ENCODE measurements at regions not wholly inside any gene's neighbourhood (a gene's known extent, or its start where the extent isn't known, plus 50 kb on each side); places are given as distances from the start of the nearest gene placed in this dataset.

DNA sequence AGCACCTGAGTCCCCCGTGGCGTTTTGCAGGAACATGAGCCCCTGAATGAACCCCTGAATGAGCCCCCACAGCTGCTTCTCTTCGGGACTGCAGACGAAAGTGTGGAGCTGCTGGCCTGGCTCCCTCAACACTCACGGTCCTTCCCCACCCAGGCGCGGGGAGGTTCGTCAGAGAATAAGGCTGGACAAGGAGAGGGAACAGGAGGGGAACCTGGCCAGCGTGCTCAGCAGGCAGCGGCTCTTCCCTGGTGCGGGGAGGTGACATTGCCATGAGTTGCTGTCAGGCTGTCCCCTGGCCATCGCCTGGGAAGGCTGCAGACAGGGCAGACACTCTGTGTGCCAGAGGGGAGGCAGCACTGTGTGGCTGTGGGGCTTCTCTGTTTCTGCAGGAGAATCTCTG lies 80.9 kb upstream of the SHH start:
- DNase-seq (ENCODE audit: low spot score) = no peak

DNA sequence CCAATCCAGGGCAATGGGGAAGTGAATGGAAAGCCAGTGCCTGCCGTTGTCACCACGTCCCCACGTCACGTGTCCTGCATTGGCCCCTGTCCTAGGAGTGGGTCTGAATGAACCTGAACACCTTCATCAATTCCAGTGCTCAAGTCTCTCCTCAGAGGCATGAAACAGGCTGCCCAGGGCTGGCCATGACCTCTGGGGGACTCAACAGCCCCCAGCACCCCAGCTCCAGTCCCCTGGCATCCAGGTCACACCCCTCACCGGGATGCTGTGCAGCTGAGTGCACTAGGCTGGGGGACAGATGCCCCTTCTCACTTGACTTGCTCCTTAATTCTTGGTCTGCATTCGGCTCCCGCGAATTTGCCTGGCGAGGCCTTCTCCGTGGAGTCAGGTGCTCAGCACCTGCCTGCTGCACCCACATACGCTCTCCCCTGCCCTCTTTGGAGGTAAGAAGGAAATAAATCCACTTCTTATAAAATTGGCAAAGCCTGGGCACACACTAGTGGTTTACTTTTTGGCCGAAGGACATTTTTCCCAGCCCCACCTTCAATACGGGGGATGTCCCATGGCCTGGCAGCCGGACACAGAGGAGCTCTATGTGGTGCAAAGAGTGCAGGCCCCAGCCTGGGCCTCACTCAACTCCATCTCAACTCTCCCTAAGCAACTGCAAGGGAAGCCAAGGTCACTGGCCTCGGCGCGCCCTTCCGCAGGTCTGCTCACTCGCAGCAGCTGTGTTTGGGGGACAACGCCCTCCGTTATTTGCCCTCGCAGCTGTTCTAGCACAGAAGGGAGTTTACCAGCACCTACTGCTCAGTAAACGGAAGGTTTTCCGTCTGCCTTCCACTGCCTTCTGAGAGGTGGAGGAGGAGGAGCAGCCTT lies 77.6 kb upstream of the SHH start:
- H3K4me3 ChIP-seq = no peak overlapping the region
- no peak for DNase-seq (ENCODE audit: low spot score)
- TF ChIP-seq CTCF (IDR thresholded peaks at IDR 0.05) = no peak
- H3K27ac ChIP-seq = no peak overlapping the region

More for the DNA sequence above, 80.9 kb upstream of the SHH start:
- TF ChIP-seq CTCF (IDR thresholded peaks at IDR 0.05) = no peak
- H3K4me3 ChIP-seq = no peak overlapping the region
- no peak overlapping the region for H3K27ac ChIP-seq

DNA sequence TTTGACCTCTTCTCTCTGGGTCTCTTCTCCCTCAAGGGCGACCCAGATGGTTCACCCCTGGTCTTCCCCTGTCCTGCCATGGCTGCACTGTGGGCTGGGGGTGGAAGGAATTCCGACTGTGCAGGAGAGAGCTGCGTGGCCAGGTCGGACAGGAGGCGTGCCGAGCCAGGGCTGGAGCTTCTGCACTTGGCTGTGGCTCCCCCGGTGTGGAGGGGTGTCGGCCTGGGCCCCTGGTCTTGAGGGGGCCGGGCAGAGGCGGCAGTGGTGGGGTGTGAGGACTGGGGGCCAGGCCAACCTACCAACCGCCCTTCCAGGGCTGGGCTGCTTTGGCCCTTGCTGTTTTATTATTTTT lies 74.9 kb upstream of the SHH start:
- no peak overlapping the region for H3K4me3 ChIP-seq
- no peak for DNase-seq (ENCODE audit: low spot score)
- TF ChIP-seq CTCF (IDR thresholded peaks at IDR 0.05) = no peak
- H3K27ac ChIP-seq = no peak overlapping the region

- H3K4me3 ChIP-seq = no peak overlapping the region
- no peak overlapping the region for H3K27ac ChIP-seq
- TF ChIP-seq CTCF (IDR thresholded peaks at IDR 0.05) = no peak
- DNase-seq (ENCODE audit: low spot score) = no peak
Measured at GRCh38 chr7:155886391-155887173, 74.3 kb upstream of the SHH start.

- DNase-seq (ENCODE audit: low spot score) = no peak
- Histone ChIP-seq H3K4me3 (no peak overlapping the region), H3K27ac (no peak overlapping the region)
- no peak for TF ChIP-seq CTCF (IDR thresholded peaks at IDR 0.05)
Measured at GRCh38 chr7:155885167-155886155, 73.2 kb upstream of the SHH start.

GRCh38 chr7:155884225-155885166 lies 72.2 kb upstream of the SHH start:
- no peak for TF ChIP-seq CTCF (IDR thresholded peaks at IDR 0.05)
- H3K27ac ChIP-seq = no peak overlapping the region
- H3K4me3 ChIP-seq = no peak overlapping the region
- DNase-seq (ENCODE audit: low spot score) = no peak

Data from coronary artery (tissue), 2 donors.